Esophagus squamous epithelium (tissue), 4 donors: ENCODE measurements at regions not wholly inside any gene's neighbourhood (a gene's known extent, or its start where the extent isn't known, plus 50 kb on each side); places are given as distances from the start of the nearest gene placed in this dataset.

Source experiments
- POLR2A ChIP-seq, 4 donors: fragments of 450-650 bp; IDR thresholded peaks; one replicate each; pipeline ENCODE4 v1.6.1; 2017; ENCODE audit warnings: antibody characterized with exemption in 4 of 4, mild to moderate bottlenecking in 4 of 4, moderate library complexity in 3 of 4
- TF ChIP-seq, protein P1 (sequence below), 6 experiments: fragments of 450-650 bp in 4 of 6; fragments of 200-600 bp in 2 of 6; sonication (generic) in 2 of 6; IDR thresholded peaks; one replicate each; pipeline ENCODE4 v1.5.1; 2016 to 2019; ENCODE audit warnings: antibody characterized with exemption in 6 of 6, mild to moderate bottlenecking in 4 of 6, moderate library complexity in 4 of 6

DNA sequence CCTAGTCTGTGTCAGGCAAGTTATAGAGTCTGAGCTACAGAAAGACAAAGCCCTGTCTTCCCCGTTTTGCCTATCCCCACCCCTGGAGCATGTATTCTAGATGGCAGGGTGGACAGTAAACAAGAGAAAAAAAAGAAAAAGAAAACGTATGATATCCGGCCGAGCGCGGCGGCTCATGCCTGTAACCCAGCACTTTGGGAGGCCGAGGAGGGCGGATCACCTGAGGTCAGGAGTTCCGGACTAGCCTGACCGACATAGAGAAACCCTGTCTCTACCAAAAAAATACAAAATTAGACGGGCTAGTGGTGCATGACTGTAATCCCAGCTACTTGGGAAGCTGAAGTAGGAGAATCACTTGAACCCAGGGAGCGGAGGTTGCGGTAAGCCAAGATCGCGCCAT, 523.0 kb upstream of the CDH9 start:
- TF ChIP-seq, protein P1, sequence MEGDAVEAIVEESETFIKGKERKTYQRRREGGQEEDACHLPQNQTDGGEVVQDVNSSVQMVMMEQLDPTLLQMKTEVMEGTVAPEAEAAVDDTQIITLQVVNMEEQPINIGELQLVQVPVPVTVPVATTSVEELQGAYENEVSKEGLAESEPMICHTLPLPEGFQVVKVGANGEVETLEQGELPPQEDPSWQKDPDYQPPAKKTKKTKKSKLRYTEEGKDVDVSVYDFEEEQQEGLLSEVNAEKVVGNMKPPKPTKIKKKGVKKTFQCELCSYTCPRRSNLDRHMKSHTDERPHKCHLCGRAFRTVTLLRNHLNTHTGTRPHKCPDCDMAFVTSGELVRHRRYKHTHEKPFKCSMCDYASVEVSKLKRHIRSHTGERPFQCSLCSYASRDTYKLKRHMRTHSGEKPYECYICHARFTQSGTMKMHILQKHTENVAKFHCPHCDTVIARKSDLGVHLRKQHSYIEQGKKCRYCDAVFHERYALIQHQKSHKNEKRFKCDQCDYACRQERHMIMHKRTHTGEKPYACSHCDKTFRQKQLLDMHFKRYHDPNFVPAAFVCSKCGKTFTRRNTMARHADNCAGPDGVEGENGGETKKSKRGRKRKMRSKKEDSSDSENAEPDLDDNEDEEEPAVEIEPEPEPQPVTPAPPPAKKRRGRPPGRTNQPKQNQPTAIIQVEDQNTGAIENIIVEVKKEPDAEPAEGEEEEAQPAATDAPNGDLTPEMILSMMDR (IDR thresholded peaks at IDR 0.05): no peak
- no peak for TF ChIP-seq POLR2A (IDR thresholded peaks at IDR 0.05)
